H9 (cell line): ENCODE measurements at regions not wholly inside any gene's neighbourhood (a gene's known extent, or its start where the extent isn't known, plus 50 kb on each side); places are given as distances from the start of the nearest gene placed in this dataset.

Source experiments
- DNase-seq: peaks from one replicate; pipeline ENCODE4 v3.0.0-alpha.2; 2017
- H2AFZ ChIP-seq: one replicate; pipeline ENCODE4 v1.6.1; 2013; ENCODE audit warnings: mild to moderate bottlenecking, low read length, control low read depth, moderate library complexity
- H2AK5ac ChIP-seq: 2 replicates; pipeline ENCODE4 v1.6.1; 2013; ENCODE audit warnings: low read length, control low read depth, mixed read lengths; ENCODE audit not compliant: insufficient read length
- H2BK120ac ChIP-seq: one replicate; pipeline ENCODE4 v1.6.1; 2013; ENCODE audit warnings: low read depth, mild to moderate bottlenecking, low read length, control low read depth, inconsistent platforms; ENCODE audit not compliant: poor library complexity, severe bottlenecking
- H2BK12ac ChIP-seq: 2 replicates; pipeline ENCODE4 v1.6.1; 2013; ENCODE audit warnings: low read length, control low read depth, mixed read lengths, low read depth; ENCODE audit not compliant: insufficient read length
- H2BK15ac ChIP-seq: 2 replicates; pipeline ENCODE4 v1.6.1; 2013; ENCODE audit warnings: low read depth, low read length, control low read depth
- H2BK20ac ChIP-seq: one replicate; pipeline ENCODE4 v1.6.1; 2013; ENCODE audit warnings: low read depth, mild to moderate bottlenecking, low read length, control low read depth, inconsistent platforms; ENCODE audit not compliant: poor library complexity, severe bottlenecking
- H2BK5ac ChIP-seq: 2 replicates; pipeline ENCODE4 v1.6.1; 2013; ENCODE audit warnings: low read length, control low read depth, mixed read lengths; ENCODE audit not compliant: insufficient read length
- H3K14ac ChIP-seq: 2 replicates; pipeline ENCODE4 v1.6.1; 2013; ENCODE audit warnings: low read length, control low read depth; ENCODE audit not compliant: insufficient read depth
- H3K18ac ChIP-seq: 2 replicates; pipeline ENCODE4 v1.6.1; 2013; ENCODE audit warnings: low read depth, mild to moderate bottlenecking, mixed read lengths, low read length, control low read depth; ENCODE audit not compliant: insufficient read length
- H3K23ac ChIP-seq: 2 replicates; pipeline ENCODE4 v1.6.1; 2013; ENCODE audit warnings: low read length, control low read depth, mixed read lengths, low read depth; ENCODE audit not compliant: insufficient read length
- H3K23me2 ChIP-seq: 2 replicates; pipeline ENCODE4 v1.6.1; 2013; ENCODE audit warnings: low read depth, mild to moderate bottlenecking, mixed read lengths, low read length, control low read depth; ENCODE audit not compliant: insufficient read length, poor library complexity, severe bottlenecking
- H3K27ac ChIP-seq: 2 replicates; pipeline ENCODE4 v1.5.1; 2013; ENCODE audit warnings: low read length, control low read depth, mixed read lengths, low read depth; ENCODE audit not compliant: insufficient read length
- H3K27me3 ChIP-seq: 2 replicates; pipeline ENCODE4 v1.6.1; 2013; ENCODE audit warnings: low read length, control low read depth, inconsistent platforms; ENCODE audit not compliant: insufficient read depth
- H3K4ac ChIP-seq: 2 replicates; pipeline ENCODE4 v1.6.1; 2013; ENCODE audit warnings: low read depth, mild to moderate bottlenecking, control low read depth, inconsistent platforms, low read length, moderate library complexity
- H3K4me1 ChIP-seq: 2 replicates; pipeline ENCODE4 v1.6.1; 2013; ENCODE audit warnings: low read length, control low read depth, inconsistent platforms; ENCODE audit not compliant: insufficient read depth
- H3K4me2 ChIP-seq: 2 replicates; pipeline ENCODE4 v1.6.1; 2013; ENCODE audit warnings: low read length, control low read depth, mixed read lengths; ENCODE audit not compliant: insufficient read length, insufficient read depth
- H3K56ac ChIP-seq: 2 replicates; pipeline ENCODE4 v1.6.1; 2013; ENCODE audit warnings: low read depth, mild to moderate bottlenecking, mixed read lengths, low read length, control low read depth; ENCODE audit not compliant: insufficient read length
- H3K79me1 ChIP-seq: 2 replicates; pipeline ENCODE4 v1.6.1; 2013; ENCODE audit warnings: low read depth, mild to moderate bottlenecking, moderate library complexity, low read length, control low read depth, inconsistent platforms; ENCODE audit not compliant: insufficient read depth, poor library complexity, severe bottlenecking
- H3K79me2 ChIP-seq: 2 replicates; pipeline ENCODE4 v1.6.1; 2013; ENCODE audit warnings: low read length, control low read depth, inconsistent platforms; ENCODE audit not compliant: insufficient read depth
- H3K9ac ChIP-seq: 2 replicates; pipeline ENCODE4 v1.6.1; 2013; ENCODE audit warnings: low read length, control low read depth, mixed read lengths; ENCODE audit not compliant: insufficient read length; ENCODE audit errors: extremely low read depth
- H3K9me3 ChIP-seq: one replicate; pipeline ENCODE4 v1.6.1; 2013; ENCODE audit warnings: low read depth, low read length, inconsistent platforms; ENCODE audit not compliant: control insufficient read depth
- H3T11ph ChIP-seq: one replicate; pipeline ENCODE4 v1.6.1; 2013; ENCODE audit warnings: mild to moderate bottlenecking, low read length, control low read depth, inconsistent platforms
- H4K20me1 ChIP-seq: one replicate; pipeline ENCODE4 v1.6.1; 2013; ENCODE audit not compliant: control insufficient read depth, insufficient read length, insufficient read depth
- H4K5ac ChIP-seq: 2 replicates; pipeline ENCODE4 v1.6.1; 2013; ENCODE audit warnings: low read depth, mild to moderate bottlenecking, mixed read lengths, low read length, control low read depth; ENCODE audit not compliant: insufficient read length
- H4K8ac ChIP-seq: replicated peaks from 2 replicates; pipeline ENCODE4 v1.6.1; 2013; ENCODE audit warnings: low read length, control low read depth, mixed read lengths, low read depth; ENCODE audit not compliant: insufficient read length
- H4K91ac ChIP-seq: 2 replicates; pipeline ENCODE4 v1.6.1; 2013; ENCODE audit warnings: low read depth, mild to moderate bottlenecking, moderate library complexity, mixed read lengths, low read length, control low read depth; ENCODE audit not compliant: insufficient read length
- H3K27ac Mint-ChIP-seq, 3 experiments: 2 replicates in 2 of 3; 3 replicates in 1 of 3; pipeline ENCODE4 v1.8.0; 2020 to 2021; ENCODE audit warnings: mixed read lengths in 3 of 3, mild to moderate bottlenecking in 1 of 3, moderate library complexity in 1 of 3
- H3K27me3 Mint-ChIP-seq: 2 replicates; pipeline ENCODE4 v1.8.0; 2021; ENCODE audit warnings: low read depth, mild to moderate bottlenecking, moderate library complexity, mixed read lengths
- H3K36me3 Mint-ChIP-seq, 3 experiments: 2 replicates in 2 of 3; 3 replicates in 1 of 3; pipeline ENCODE4 v1.8.0; 2020 to 2021; ENCODE audit warnings: low read depth in 3 of 3, mixed read lengths in 3 of 3; ENCODE audit not compliant: insufficient read depth in 1 of 3
- H3K4me1 Mint-ChIP-seq, 2 experiments: 2 replicates each; pipeline ENCODE4 v1.8.0; 2020; ENCODE audit warnings: mixed read lengths in 2 of 2
- H3K4me3 Mint-ChIP-seq, 2 experiments: 2 replicates in 1 of 2; 3 replicates in 1 of 2; pipeline ENCODE4 v1.8.0; 2020 to 2021; ENCODE audit warnings: mild to moderate bottlenecking in 2 of 2, mixed read lengths in 2 of 2, moderate library complexity in 1 of 2
- H3K9me3 Mint-ChIP-seq, 2 experiments: 2 replicates in 1 of 2; 3 replicates in 1 of 2; pipeline ENCODE4 v1.8.0; 2020; ENCODE audit warnings: mild to moderate bottlenecking in 2 of 2, mixed read lengths in 2 of 2, moderate library complexity in 1 of 2
- CTCF ChIP-seq: fragments of 200-600 bp; sonication (generic); conservative IDR thresholded peaks from 3 replicates; pipeline ENCODE4 v1.8.0; 2021; ENCODE audit warnings: antibody characterized with exemption, mild to moderate bottlenecking
- WGBS: extraction: QIAGEN DNeasy Blood & Tissue Kit; methylation state at CpG from one replicate; pipeline ENCODE4 v1.1.7; 2013; ENCODE audit warnings: missing lambda C conversion rate, low lambda C conversion rate, mixed read lengths; ENCODE audit not compliant: insufficient read length; ENCODE audit errors: extremely low coverage; 5-methylcytosine and 5-hydroxymethylcytosine counted together

GRCh38 chr2:106631281-106631680, 144.1 kb downstream of the CD8B2 start:
- Histone ChIP-seq H3K23me2 (no peaks in the 10 kb centered on the region), H3K4me1 (no peaks in the 10 kb centered on the region), H2BK20ac (no peak overlapping the region), H2BK15ac (no peak overlapping the region), H4K20me1 (no peaks in the 10 kb centered on the region), H3K14ac (no peak overlapping the region), H3K27me3 (no peaks in the 10 kb centered on the region), H3K9me3 (peaks cover 9% of the 10 kb centered on the region), H3K4me2 (no peak overlapping the region), H4K8ac (no peak overlapping the region), H3K27ac (no peak overlapping the region), H2BK12ac (no peak overlapping the region), H3K79me2 (no peaks in the 10 kb centered on the region), H3K23ac (no peak overlapping the region), H3K18ac (no peak overlapping the region), H3K4ac (no peak overlapping the region), H3K9ac (no peak overlapping the region), H3K79me1 (no peaks in the 10 kb centered on the region), H4K5ac (no peak overlapping the region), H3T11ph (no peak overlapping the region), H2BK5ac (no peak overlapping the region), H4K91ac (no peak overlapping the region), H2AK5ac (no peak overlapping the region), H3K56ac (no peak overlapping the region), H2BK120ac (no peak overlapping the region), H2AFZ (no peak overlapping the region)
- H3K27me3 Mint-ChIP-seq, result no peaks in the 10 kb centered on the region; the same call in 1 of the 2 replicates
- no peak for TF ChIP-seq CTCF
- H3K27ac Mint-ChIP-seq, result no peak overlapping the region
- H3K9me3 Mint-ChIP-seq, result peaks cover 12 to 17% of the 10 kb centered on the region in 2 experiments
- WGBS, result no CpG with 5 or more reads among the region's 1 CpG
- peaks cover 3 to 7% (median 3%) of the 10 kb centered on the region in 3 experiments; a peak in 4 of 7 replicates for H3K36me3 Mint-ChIP-seq
- no peaks in the 10 kb centered on the region for H3K4me1 Mint-ChIP-seq
- no peak for DNase-seq
- H3K4me3 Mint-ChIP-seq, result no peak overlapping the region
